HepG2 (cell line): ENCODE measurements at regions not wholly inside any gene's neighbourhood (a gene's known extent, or its start where the extent isn't known, plus 50 kb on each side); places are given as distances from the start of the nearest gene placed in this dataset.

Experiments used
- ATAC-seq: fragments of 200-7000 bp; cut with Tn5 transposase; 3 replicates; pipeline ENCODE4 v1.9.1; 2020; ENCODE audit warnings: mild to moderate bottlenecking, moderate library complexity
- BruUV-seq: library from RNA; stranded (reverse); fragments of 400-500 nt; replicated peaks from 2 replicates; lab custom pipeline; 2021; lab: Mats Ljungman, UMichigan
- CTCF ChIA-PET: fragments of 300-600 bp; formaldehyde crosslinking; extraction: SDS; loops from one replicate; lab custom pipeline; 2021; ENCODE audit warnings: low total read pairs, inconsistent platforms, low intra/inter-chr PET ratio; lab: Yijun Ruan, JAX
- POLR2A ChIA-PET: fragments of 350-600 bp; sonication (Branson Sonifier 250); formaldehyde crosslinking; loops from one replicate; lab custom pipeline; 2020; ENCODE audit warnings: antibody characterized with exemption, inconsistent platforms; lab: Yijun Ruan, JAX
- DNase-seq: peaks from one replicate; pipeline ENCODE4 v3.0.0-alpha.2; 2015; ENCODE audit warnings: low spot score
- FAIRE-seq: peaks from 3 replicates; lab custom pipeline; 2011; peaks lifted over from hg19 to GRCh38; lab: Jason Lieb, UNC
- H2AFZ ChIP-seq: one replicate; pipeline ENCODE4 v1.6.1; 2011; ENCODE audit warnings: low read length, inconsistent platforms
- H3K27ac ChIP-seq: fragments of 300-600 bp; 3 replicates; pipeline ENCODE4 v1.8.0; 2011; ENCODE audit warnings: mixed run types, mild to moderate bottlenecking, mixed read lengths, low read length, inconsistent platforms; ENCODE audit not compliant: insufficient read depth; ENCODE audit errors: extremely low read length
- H3K27me3 ChIP-seq, 2 experiments: fragments of 200-600 bp in 1 of 2; 2 replicates in 1 of 2; 3 replicates in 1 of 2; pipeline versions ENCODE4 v1.6.0 to v1.8.0; 2011; ENCODE audit warnings: low read length in 2 of 2, mild to moderate bottlenecking in 2 of 2, moderate library complexity in 2 of 2, inconsistent platforms in 1 of 2; ENCODE audit not compliant: insufficient read depth in 2 of 2, control insufficient read depth in 1 of 2
- H3K36me3 ChIP-seq, 2 experiments: fragments of 200-600 bp in 1 of 2; replicated peaks in 1 of 2; 2 replicates in 1 of 2; 3 replicates in 1 of 2; pipeline versions ENCODE4 v1.5.1 to v1.8.0; 2011; ENCODE audit warnings: low read length in 2 of 2, inconsistent platforms in 1 of 2; ENCODE audit not compliant: insufficient read depth in 2 of 2, control insufficient read depth in 1 of 2
- H3K4me1 ChIP-seq: 2 replicates; pipeline ENCODE4 v1.5.1; 2012; ENCODE audit warnings: low read length, inconsistent platforms; ENCODE audit not compliant: insufficient read depth
- H3K4me2 ChIP-seq: 2 replicates; pipeline ENCODE4 v1.6.0; 2011; ENCODE audit warnings: low read depth, low read length, inconsistent platforms
- H3K4me3 ChIP-seq, 3 experiments: fragments of 200-600 bp in 1 of 3; sonication (generic), shearing (Covaris generic) in 1 of 3; replicated peaks in 1 of 3; 2 replicates each; pipeline ENCODE4 v1.5.1; 2011 to 2016; ENCODE audit warnings: low read length in 3 of 3, inconsistent platforms in 2 of 3, low read depth in 2 of 3, mild to moderate bottlenecking in 2 of 3, control low read depth in 1 of 3, mixed read lengths in 1 of 3; ENCODE audit not compliant: insufficient read depth in 1 of 3
- H3K79me2 ChIP-seq: one replicate; pipeline ENCODE4 v1.6.1; 2011; ENCODE audit warnings: low read length, inconsistent platforms; ENCODE audit not compliant: insufficient read depth
- H3K9ac ChIP-seq: 2 replicates; pipeline ENCODE4 v1.6.0; 2011; ENCODE audit warnings: mild to moderate bottlenecking, low read depth, low read length, inconsistent platforms; ENCODE audit not compliant: insufficient read depth
- H3K9me3 ChIP-seq: 2 replicates; pipeline ENCODE4 v1.5.1; 2012; ENCODE audit warnings: mild to moderate bottlenecking, low read length
- H4K20me1 ChIP-seq: 2 replicates; pipeline ENCODE4 v1.6.0; 2011; ENCODE audit warnings: inconsistent platforms, mild to moderate bottlenecking, low read length, moderate library complexity; ENCODE audit not compliant: insufficient read depth
- AFF4 ChIP-seq: sonication (generic); formaldehyde crosslinking; IDR thresholded peaks from 2 replicates; pipeline ENCODE4 v1.4.0; 2020; ENCODE audit warnings: missing genetic modification reagents
- ATAD3A ChIP-seq: sonication (generic); formaldehyde crosslinking; IDR thresholded peaks from 2 replicates; pipeline ENCODE4 v1.4.0; 2020; ENCODE audit warnings: missing genetic modification reagents
- GATAD1 ChIP-seq: IDR thresholded peaks from 2 replicates; pipeline ENCODE4 v1.6.1; 2016; ENCODE audit warnings: missing genetic modification reagents, missing compliant biosample characterization
- GFI1 ChIP-seq: sonication (generic); formaldehyde crosslinking; IDR thresholded peaks from 2 replicates; pipeline ENCODE4 v1.5.0; 2020; ENCODE audit warnings: missing genetic modification reagents, mild to moderate bottlenecking, borderline replicate concordance
- LBX2 ChIP-seq: sonication (generic); formaldehyde crosslinking; IDR thresholded peaks from 2 replicates; pipeline ENCODE4 v1.5.0; 2020; ENCODE audit warnings: missing genetic modification reagents, mild to moderate bottlenecking, borderline replicate concordance
- MAFF ChIP-seq: IDR thresholded peaks from 2 replicates; pipeline ENCODE4 v1.6.1; 2011; ENCODE audit warnings: low read depth, low read length, improper control_type of control experiment
- MYNN ChIP-seq: sonication (generic); formaldehyde crosslinking; IDR thresholded peaks from 2 replicates; pipeline ENCODE4 v1.4.0; 2020; ENCODE audit warnings: mild to moderate bottlenecking, low read depth, missing genetic modification reagents
- POLR2AphosphoS5 ChIP-seq: IDR thresholded peaks from 2 replicates; pipeline ENCODE4 v1.6.1; 2012; ENCODE audit warnings: low read depth, low read length
- RCOR2 ChIP-seq: IDR thresholded peaks from 2 replicates; pipeline ENCODE4 v1.6.1; 2016; ENCODE audit warnings: missing biosample characterization, missing genetic modification reagents
- XBP1 ChIP-seq: sonication (generic); formaldehyde crosslinking; IDR thresholded peaks from 2 replicates; pipeline ENCODE4 v1.5.0; 2020; ENCODE audit warnings: missing genetic modification reagents
- XRCC5 ChIP-seq: fragments of 200-400 bp; formaldehyde crosslinking; optimal IDR thresholded peaks from 2 replicates; pipeline ENCODE3; 2017; ENCODE audit warnings: mild to moderate bottlenecking, low read length
- ZNF121 ChIP-seq: sonication (generic); formaldehyde crosslinking; IDR thresholded peaks from 2 replicates; pipeline ENCODE4 v1.5.0; 2020; ENCODE audit warnings: mild to moderate bottlenecking, missing genetic modification reagents
- ZNF20 ChIP-seq: sonication (generic); formaldehyde crosslinking; IDR thresholded peaks from 2 replicates; pipeline ENCODE4 v1.4.0; 2020; ENCODE audit warnings: mild to moderate bottlenecking, moderate library complexity, missing genetic modification reagents
- ZNF251 ChIP-seq: sonication (generic); formaldehyde crosslinking; IDR thresholded peaks from 2 replicates; pipeline ENCODE4 v1.9.0; 2021; ENCODE audit warnings: mild to moderate bottlenecking, missing genetic modification reagents
- ZNF577 ChIP-seq: sonication (generic); formaldehyde crosslinking; IDR thresholded peaks from 2 replicates; pipeline ENCODE4 v1.4.0; 2020; ENCODE audit warnings: mild to moderate bottlenecking, low read depth, missing genetic modification reagents, borderline replicate concordance
- WGBS: methylation state at CpG from one replicate; pipeline ENCODE4 v1.1.6; 2017; ENCODE audit warnings: low lambda C conversion rate; 5-methylcytosine and 5-hydroxymethylcytosine counted together
- in situ Hi-C: cut with HindIII; loops from 2 replicates; pipeline ENCODE4 v1.10.0; 2017; ENCODE audit warnings: low pct_unique_long_range_greater_than_20kb; ENCODE audit not compliant: extremely low pct_ligation_motif_present
- intact Hi-C: fragments of 100-400 bp; cut with micrococcal nuclease; formaldehyde crosslinking; loops from one replicate; pipeline ENCODE4 v1.10.0; 2022; ENCODE audit not compliant: unreplicated experiment
- TF ChIP-seq, protein P1 (sequence below): IDR thresholded peaks from 2 replicates; pipeline ENCODE4 v1.6.1; 2016

DNA sequence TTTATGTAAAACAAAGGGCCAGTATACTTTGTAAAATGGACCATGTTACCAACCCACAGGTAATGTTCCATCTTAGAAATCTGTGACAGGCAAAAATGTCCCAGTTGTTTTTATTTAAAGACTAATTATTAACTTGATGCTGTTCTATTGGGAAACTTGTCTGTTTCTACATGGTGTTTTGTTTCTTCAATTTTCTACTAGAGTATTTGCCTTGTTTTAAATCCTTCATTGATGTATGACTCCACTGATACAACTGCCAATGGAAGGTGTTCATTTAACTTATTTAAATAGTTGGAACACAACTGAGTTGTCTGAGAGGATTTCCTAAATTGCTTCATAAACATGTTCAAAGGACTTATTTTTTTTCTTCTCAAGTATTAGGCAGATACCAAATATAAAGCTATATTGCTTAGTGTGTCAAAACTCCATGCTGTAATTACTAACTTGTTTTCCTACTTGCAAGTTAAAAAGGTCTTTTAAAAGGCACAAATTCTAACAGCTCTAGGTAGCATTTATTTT lies 152.0 kb upstream of the XPO1 start:
- TF ChIP-seq XBP1 (no peak), GFI1 (CRISPR knock-in tag) (no peak), MYNN (CRISPR knock-in tag) (no peak), ZNF251 (CRISPR knock-in tag) (no peak), ZNF20 (CRISPR knock-in tag) (no peak)
- TF ChIP-seq, protein P1, sequence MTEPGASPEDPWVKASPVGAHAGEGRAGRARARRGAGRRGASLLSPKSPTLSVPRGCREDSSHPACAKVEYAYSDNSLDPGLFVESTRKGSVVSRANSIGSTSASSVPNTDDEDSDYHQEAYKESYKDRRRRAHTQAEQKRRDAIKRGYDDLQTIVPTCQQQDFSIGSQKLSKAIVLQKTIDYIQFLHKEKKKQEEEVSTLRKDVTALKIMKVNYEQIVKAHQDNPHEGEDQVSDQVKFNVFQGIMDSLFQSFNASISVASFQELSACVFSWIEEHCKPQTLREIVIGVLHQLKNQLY (CRISPR knock-in tag): no peak
- no peak overlapping the region for H3K27ac ChIP-seq
- no peak overlapping the region for H3K9ac ChIP-seq
- BruUV-seq: no TSS peak
- intact Hi-C loops (no loop called here), in situ Hi-C loops (no loop called here)
- ATAC-seq (no peak), FAIRE-seq (no peak), DNase-seq (no peak)
- ChIA-PET CTCF (no interaction called here), POLR2A (no interaction called here)
- H3K4me2 ChIP-seq: no peak overlapping the region
- H3K27me3 ChIP-seq: no peaks in the 10 kb centered on the region
- no peaks in the 10 kb centered on the region for H4K20me1 ChIP-seq
- H3K79me2 ChIP-seq: no peaks in the 10 kb centered on the region
- no peak overlapping the region for H2AFZ ChIP-seq
- H3K4me1 ChIP-seq: peaks cover 26% of the 10 kb centered on the region
- H3K4me3 ChIP-seq: no peak overlapping the region
- H3K36me3 ChIP-seq: no peaks in the 10 kb centered on the region
- H3K9me3 ChIP-seq: no peaks in the 10 kb centered on the region

GRCh38 chr2:61689568-61689967 lies 151.4 kb upstream of the XPO1 start:
- no peak for DNase-seq
- Histone ChIP-seq H3K4me3 (no peak overlapping the region), H3K9ac (no peak overlapping the region), H3K27me3 (no peaks in the 10 kb centered on the region), H3K36me3 (no peaks in the 10 kb centered on the region), H2AFZ (peak overlapping the region; percentile 10)
- in situ Hi-C loops: no loop called here
- TF ChIP-seq ZNF577 (CRISPR knock-in tag): no peak
- no peak for TF ChIP-seq POLR2AphosphoS5
- TF ChIP-seq GATAD1: no peak
- no peak for TF ChIP-seq XRCC5
- TF ChIP-seq RCOR2 (CRISPR knock-in tag): no peak
- TF ChIP-seq ATAD3A (CRISPR knock-in tag): no peak
- TF ChIP-seq ZNF121 (CRISPR knock-in tag): no peak
- TF ChIP-seq AFF4: no peak
- no peak for TF ChIP-seq MAFF
- no peak for TF ChIP-seq LBX2
- TF ChIP-seq, all 625 proteins: peak for 0
- Histone ChIP-seq H3K79me2 (no peaks in the 10 kb centered on the region), H3K4me1 (peaks cover 23% of the 10 kb centered on the region), H3K4me2 (peak overlapping the region; percentile 52), H3K9me3 (no peaks in the 10 kb centered on the region), H3K27ac (no peak overlapping the region), H4K20me1 (no peaks in the 10 kb centered on the region)
- WGBS: 45% methylated on average over 5 of the region's 5 CpGs
- ChIA-PET POLR2A (no interaction called here), CTCF (no interaction called here)
- no TSS peak for BruUV-seq
- intact Hi-C loops: no loop called here
- FAIRE-seq (no peak), ATAC-seq (no peak)
